ENCODE measurements at regions not wholly inside any gene's neighbourhood (a gene's known extent, or its start where the extent isn't known, plus 50 kb on each side); places are given as distances from the start of the nearest gene placed in this dataset.

DNA sequence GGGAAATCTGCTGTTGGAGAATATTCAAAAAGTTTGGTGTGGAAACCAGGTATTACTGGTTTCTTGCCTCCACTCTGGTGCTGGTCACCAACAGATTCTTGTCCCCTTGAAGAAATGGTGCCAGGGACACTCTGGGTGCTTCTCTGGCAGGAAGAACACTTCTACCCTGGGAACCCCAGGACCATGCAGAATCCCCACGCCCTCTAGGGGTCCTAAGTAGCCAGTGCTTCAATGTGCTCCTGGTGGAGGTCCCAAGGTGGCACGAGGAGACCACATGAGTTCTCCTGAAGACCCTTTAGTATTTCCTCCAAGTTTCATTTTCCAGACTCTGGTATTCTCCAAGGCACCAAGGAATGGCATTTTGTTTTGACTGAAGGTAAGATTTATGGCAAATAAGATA, 380.6 kb downstream of the TSN start:
- ATAC-seq (peak; percentile 48), DNase-seq (no peak)
- H3K27me3 Mint-ChIP-seq = peaks cover 5% of the 10 kb centered on the region
- no peak overlapping the region for H3K4me3 Mint-ChIP-seq
- H3K27ac Mint-ChIP-seq = no peak overlapping the region
- peaks cover 0 to 2% of the 10 kb centered on the region in 2 donors for H3K9me3 Mint-ChIP-seq
- no peaks in the 10 kb centered on the region for H3K4me1 Mint-ChIP-seq

DNA sequence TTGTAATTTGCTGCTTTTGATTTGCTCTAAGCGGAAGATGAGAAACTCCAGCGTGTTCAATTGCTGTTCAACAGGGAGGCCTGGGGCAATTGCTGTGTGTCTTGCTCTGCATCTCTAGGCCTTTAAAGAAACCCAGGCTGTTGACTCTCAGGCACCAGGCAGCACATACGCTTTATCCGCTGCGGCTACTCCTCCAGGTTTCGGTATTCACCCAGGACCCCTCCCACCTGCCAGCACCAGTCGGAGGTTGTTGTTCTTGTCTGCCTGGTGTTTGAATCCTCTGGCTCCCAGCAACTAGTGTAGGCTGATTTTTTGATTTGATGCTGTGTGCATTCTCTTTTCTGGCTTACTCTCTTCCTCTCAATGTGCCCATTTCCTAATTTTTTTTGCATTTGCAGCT, 383.1 kb downstream of the TSN start:
- H3K4me1 Mint-ChIP-seq = no peaks in the 10 kb centered on the region
- no peak for ATAC-seq
- no peak overlapping the region for H3K27ac Mint-ChIP-seq
- H3K27me3 Mint-ChIP-seq = peaks cover 5% of the 10 kb centered on the region
- H3K4me3 Mint-ChIP-seq = no peak overlapping the region
- no peaks in the 10 kb centered on the region for H3K9me3 Mint-ChIP-seq
- no peak for DNase-seq

DNA sequence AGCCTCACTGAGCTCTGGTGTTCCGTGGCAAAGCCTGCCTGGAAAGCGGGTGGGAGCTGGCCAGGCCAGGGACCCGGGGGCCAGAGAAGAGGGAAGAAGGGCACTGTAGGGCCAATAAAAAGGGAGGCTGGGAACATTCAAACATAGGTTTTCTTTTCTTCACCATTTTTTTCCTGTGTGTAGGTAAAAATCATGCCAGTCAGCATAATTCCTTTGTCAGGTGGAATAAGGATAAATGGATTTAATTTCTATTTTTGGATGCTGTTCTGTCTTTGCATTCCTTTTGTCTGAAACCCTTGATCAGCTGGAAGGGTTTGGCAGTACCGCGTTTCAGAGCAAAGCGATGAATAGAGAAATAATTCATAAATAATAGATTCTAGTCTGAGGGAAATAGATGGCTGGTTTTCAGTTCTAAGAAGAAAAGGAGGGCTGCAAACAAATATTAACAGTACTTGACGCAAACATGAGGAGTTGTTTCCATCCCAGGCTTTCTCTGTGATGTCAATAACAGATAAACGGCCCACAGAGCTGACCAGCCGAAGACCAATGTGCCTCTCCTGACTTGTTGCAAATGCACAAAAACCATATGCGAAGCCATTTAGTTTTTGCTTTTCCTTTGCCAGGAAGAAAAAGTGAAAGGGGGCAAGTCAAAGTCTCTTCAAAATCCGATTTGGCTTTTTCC, 384.4 kb downstream of the TSN start:
- no peak for DNase-seq
- no peaks in the 10 kb centered on the region for H3K4me1 Mint-ChIP-seq
- H3K9me3 Mint-ChIP-seq = no peaks in the 10 kb centered on the region
- no peak overlapping the region for H3K4me3 Mint-ChIP-seq
- no peak overlapping the region for H3K27ac Mint-ChIP-seq
- peaks cover 1% of the 10 kb centered on the region for H3K27me3 Mint-ChIP-seq
- no peak for ATAC-seq

DNA sequence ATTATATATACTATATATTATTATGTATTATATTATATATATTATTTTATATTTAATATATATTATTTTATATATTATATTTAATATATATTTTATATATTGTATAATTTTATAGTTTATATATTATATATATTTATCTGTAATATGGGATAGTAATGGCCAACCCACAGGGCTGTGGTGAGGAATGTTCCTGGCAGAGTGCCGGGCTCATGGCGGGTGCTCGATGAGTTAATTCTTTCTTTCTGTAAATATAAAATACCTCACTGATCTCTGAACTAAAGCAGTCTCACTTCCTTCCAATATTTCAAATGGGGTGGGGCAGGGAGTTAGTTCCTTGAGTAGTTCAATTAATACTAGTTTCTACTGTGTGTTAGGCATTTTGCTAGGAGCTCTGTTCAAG, 389.4 kb downstream of the TSN start:
- Mint-ChIP-seq H3K27me3 (no peaks in the 10 kb centered on the region), H3K4me1 (no peaks in the 10 kb centered on the region), H3K9me3 (no peaks in the 10 kb centered on the region), H3K27ac (no peak overlapping the region), H3K4me3 (no peak overlapping the region)
- ATAC-seq (no peak), DNase-seq (no peak)

DNA sequence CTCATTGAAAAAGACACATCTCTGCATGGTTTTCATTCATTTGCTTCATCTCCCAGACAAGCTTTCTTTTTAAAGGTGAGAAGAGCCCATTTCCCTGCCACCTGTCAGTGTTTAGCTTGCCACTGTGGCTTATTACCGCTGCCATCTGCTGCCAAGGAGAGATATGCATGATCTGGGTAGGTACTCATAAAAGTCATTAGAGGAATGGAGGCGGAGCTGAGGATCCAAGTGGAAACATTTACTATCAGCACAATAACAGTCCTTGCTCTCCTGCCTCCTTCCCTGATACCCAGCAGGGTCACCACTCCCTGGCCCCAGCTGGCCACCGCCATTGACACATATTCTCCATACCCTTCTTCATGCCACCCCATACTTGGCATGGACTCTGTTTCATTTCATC, 390.4 kb downstream of the TSN start:
- no peaks in the 10 kb centered on the region for H3K4me1 Mint-ChIP-seq
- ATAC-seq = no peak

DNA sequence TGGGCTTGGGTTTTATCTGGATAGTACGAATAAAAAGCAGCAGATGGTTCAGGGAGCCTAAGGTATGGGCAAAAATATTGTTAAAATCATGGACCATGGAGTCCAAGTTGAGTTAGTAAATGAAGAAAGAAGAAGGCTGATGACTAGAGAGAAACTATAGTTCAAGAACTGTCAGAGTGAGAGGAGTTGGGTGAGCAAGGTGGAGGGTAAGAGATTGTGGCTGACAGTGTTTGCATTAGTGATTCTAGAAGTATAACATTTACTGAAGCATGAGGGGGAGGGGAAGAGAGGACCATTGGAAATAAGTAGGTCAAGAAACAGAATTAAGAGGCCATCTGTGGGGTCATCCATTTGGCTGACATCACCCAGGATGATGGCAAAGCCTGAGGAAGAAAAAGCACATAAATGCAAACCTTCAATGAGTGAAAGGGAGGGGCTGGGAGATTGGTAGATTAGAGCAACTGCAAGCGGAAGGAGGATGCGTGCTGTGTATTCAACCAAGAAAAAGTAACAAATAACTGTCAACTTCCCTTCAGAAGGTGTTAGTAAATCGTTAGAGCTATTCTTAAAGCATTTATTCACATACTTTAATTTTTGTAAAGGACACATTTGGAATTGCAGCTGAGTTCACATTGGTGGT, 392.8 kb downstream of the TSN start:
- no peak for DNase-seq
- H3K27me3 Mint-ChIP-seq = no peaks in the 10 kb centered on the region
- no peak overlapping the region for H3K27ac Mint-ChIP-seq
- no peaks in the 10 kb centered on the region for H3K4me1 Mint-ChIP-seq
- H3K9me3 Mint-ChIP-seq = no peaks in the 10 kb centered on the region
- H3K4me3 Mint-ChIP-seq = no peak overlapping the region
- ATAC-seq = no peak

More for the DNA sequence above, 390.4 kb downstream of the TSN start:
- H3K27me3 Mint-ChIP-seq = no peaks in the 10 kb centered on the region
- no peaks in the 10 kb centered on the region for H3K9me3 Mint-ChIP-seq
- no peak overlapping the region for H3K4me3 Mint-ChIP-seq
- no peak for DNase-seq
- H3K27ac Mint-ChIP-seq = no peak overlapping the region

DNA sequence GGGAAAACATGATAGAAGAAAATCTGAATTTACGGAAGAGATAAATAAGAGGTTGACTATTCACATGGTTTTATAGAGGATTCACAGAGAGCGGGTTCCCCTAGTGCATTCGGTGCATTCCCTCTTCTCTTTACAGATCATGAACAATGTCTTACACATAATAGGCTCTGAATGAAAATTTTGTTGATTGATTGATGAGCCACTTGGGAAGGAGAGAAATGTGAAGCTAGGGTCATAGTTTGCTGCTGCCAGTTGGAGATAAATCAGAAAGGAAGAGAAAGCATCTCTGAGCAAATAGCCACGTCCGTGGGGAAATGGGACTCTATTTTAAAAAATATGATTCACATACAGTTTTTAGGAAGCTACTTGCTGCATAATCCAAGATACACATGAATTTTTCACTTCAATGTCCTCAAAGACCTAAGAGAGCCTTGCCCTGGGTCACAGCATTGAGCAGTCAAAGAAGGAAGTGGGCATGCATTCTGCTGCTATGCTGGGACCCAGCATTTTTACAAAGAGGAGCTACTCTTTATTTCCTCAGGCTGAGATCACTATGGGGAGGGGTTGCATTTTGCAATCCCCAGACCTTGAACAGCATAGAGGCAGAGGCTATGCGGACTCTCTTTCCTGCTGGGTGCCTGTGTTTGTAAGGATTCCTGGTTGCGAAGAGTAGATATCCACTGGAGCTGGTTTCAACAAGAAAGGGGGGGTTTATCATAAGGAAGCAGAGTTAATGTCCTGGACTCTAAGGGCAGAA, 395.3 kb downstream of the TSN start:
- Mint-ChIP-seq H3K4me1 (no peaks in the 10 kb centered on the region), H3K4me3 (no peak overlapping the region), H3K27ac (no peak overlapping the region), H3K27me3 (no peaks in the 10 kb centered on the region), H3K9me3 (no peaks in the 10 kb centered on the region)
- DNase-seq (no peak), ATAC-seq (no peak)

DNA sequence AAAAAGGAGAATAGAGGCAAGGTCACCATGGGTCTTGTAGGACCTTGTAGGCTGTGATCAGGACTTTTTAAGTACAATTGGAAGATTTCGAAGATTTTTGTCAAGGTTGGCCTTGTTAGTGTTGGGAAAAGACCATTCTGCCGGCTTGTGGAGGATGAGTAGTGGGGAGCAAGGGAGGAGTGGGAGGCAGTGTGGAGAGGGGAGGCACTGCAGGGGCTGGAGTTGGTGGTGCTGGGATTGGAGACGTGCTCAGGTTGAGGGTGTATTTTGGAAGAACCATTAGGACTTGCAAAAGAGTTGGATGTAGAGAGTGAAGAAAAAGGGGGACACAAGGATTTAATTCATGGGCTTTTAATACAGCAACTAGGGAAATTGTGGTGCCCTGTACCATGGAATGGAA, 397.1 kb downstream of the TSN start:
- Mint-ChIP-seq H3K4me3 (no peak overlapping the region), H3K4me1 (no peaks in the 10 kb centered on the region), H3K27me3 (no peaks in the 10 kb centered on the region), H3K9me3 (no peaks in the 10 kb centered on the region), H3K27ac (peak overlapping the region in 1 of 2 donors; percentile 39)
- DNase-seq (no peak), ATAC-seq (no peak)

DNA sequence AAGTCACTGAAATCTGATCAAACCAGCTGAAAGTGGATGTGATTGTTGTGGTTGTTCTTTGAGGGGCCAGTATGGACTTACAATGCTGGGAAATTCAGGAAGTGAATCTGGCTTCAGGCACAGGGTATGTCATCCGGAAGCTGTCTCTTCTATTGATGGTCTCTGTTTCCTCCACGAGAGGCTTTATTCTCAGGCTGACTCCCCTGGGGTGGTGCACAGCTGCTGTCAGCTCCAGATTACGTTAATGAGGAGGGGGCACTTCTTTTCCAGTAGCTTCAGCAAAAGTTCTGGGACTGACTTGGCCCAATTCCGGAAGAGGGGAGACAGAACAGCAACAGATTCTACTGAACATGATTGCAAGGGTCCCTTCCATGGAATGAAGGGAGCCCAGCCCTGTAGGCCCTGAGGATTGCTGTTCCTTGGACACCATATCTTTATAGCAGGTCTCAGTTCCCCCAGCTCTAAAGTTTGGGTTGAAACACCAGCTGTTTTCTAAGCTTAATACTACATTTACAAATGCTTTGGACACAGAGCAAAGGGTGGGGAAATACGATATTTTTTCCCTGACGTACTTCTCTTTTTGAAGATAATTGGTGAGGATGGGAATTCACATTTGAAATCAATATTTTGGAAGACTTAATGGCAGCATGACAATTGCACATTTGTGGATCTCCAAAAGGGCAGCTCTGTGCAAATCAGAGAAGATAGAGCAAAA, 400.9 kb downstream of the TSN start:
- Mint-ChIP-seq H3K27ac (no peak overlapping the region), H3K9me3 (no peaks in the 10 kb centered on the region), H3K4me3 (no peak overlapping the region), H3K27me3 (no peaks in the 10 kb centered on the region), H3K4me1 (no peaks in the 10 kb centered on the region)
- no peak for ATAC-seq
- DNase-seq = no peak

DNA sequence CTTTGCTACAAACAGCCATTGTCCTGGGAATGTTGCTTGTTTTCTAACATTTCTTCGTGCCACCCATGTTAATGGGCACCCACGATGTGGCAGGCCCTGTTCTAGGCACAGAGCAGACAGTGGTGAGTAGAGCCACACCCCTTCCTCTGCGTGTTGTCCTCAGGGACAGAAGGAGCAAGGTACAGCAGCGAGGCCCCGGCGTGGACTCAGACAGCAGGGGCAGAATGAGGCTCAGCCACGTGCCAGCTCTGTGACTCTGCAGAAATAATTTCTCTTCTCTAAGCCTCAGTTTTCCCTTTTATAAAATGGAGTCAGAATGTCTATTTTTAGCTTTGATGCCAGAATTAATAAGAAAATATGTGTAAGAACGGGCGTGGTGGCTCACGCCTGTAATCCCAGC, 401.7 kb downstream of the TSN start:
- Mint-ChIP-seq H3K9me3 (no peaks in the 10 kb centered on the region), H3K4me1 (no peaks in the 10 kb centered on the region), H3K27ac (no peak overlapping the region), H3K27me3 (no peaks in the 10 kb centered on the region), H3K4me3 (no peak overlapping the region)
- no peak for DNase-seq
- no peak for ATAC-seq

DNA sequence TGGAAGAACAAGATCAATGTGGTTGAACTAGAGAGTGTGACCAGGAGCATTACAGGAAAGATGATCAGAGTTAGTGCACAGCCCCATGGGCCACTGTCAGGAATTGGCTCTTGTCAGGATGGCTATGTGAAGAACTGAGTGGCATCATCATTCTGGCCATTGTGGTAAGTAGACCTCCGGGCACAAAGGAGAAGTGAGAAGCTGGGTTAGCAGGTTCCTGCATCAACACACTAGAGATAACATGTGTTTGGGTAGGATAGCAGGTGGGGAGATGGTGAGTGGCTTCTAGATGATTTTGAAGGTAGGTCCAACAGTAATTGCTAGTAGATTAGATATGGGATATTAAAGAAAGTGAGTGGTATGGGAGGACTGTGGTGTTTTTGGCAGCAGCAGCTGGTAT, 408.2 kb downstream of the TSN start:
- no peaks in the 10 kb centered on the region for H3K9me3 Mint-ChIP-seq
- H3K27me3 Mint-ChIP-seq = no peaks in the 10 kb centered on the region
- no peak overlapping the region for H3K4me3 Mint-ChIP-seq
- no peak overlapping the region for H3K27ac Mint-ChIP-seq
- no peak for ATAC-seq
- DNase-seq = no peak
- no peaks in the 10 kb centered on the region for H3K4me1 Mint-ChIP-seq

DNA sequence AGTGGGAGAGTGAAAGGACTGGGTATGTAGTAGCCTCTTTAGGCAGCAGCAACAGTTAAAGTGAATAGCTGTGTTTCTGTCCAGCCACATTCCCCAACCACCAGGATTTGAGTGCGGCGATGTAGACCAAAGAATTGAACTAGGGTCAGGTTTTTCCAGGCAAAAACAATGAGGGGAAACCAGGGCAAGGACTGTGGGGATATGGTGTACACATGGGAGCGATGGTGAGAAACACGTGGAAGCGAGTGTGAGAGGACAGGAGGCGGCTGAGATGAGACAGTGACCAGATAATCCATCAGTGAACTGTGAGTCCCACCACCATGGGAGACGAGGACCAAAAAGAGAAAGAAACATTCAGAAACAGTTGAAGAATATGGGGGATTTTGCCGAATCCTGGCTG, 409.5 kb downstream of the TSN start:
- no peaks in the 10 kb centered on the region for H3K27me3 Mint-ChIP-seq
- H3K9me3 Mint-ChIP-seq = no peaks in the 10 kb centered on the region
- H3K27ac Mint-ChIP-seq = no peak overlapping the region
- H3K4me1 Mint-ChIP-seq = no peaks in the 10 kb centered on the region
- ATAC-seq (no peak), DNase-seq (no peak)
- H3K4me3 Mint-ChIP-seq = no peak overlapping the region

DNA sequence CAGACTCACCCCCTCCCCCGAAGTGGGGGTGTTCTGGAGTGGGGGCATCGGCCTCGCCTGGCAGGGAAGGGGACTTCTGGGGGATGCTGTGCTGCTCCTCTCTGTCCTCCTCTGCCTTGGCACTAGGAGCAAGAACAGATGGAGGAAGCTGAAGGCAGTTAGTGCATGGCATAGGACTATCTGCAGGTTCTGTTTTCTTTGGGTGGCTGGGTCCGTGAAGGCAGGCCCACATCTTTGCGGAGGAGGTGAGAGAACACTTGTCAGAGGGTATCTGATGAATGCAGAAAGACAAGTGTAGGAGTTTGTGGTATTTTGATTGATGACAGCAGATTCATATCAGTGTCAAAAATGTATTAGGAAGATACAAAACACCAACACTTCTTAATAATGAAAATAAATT, 411.4 kb downstream of the TSN start:
- Mint-ChIP-seq H3K9me3 (no peaks in the 10 kb centered on the region), H3K4me3 (no peak overlapping the region), H3K27me3 (no peaks in the 10 kb centered on the region), H3K4me1 (no peaks in the 10 kb centered on the region), H3K27ac (no peak overlapping the region)
- no peak for DNase-seq
- ATAC-seq = no peak

DNA sequence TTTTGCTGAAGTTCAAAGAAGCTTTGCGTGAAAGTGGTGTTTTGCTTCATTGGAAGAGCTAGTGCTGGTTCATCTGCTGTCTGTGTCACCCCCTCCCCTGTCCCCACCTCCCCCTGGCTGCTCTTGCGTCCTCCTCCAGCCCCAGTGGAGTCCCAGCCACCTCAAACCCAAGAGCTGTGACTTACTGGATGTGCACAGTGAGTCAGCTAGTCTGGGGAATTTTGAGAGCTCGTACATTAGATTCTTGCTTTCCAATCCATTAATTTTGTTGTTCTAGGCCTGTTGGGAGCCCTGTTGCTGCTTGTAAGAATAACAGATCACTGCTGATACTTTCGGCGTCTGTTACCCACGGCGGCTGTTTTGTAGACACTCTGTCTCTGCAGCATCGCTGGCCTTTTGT, 412.1 kb downstream of the TSN start:
- no peaks in the 10 kb centered on the region for H3K27me3 Mint-ChIP-seq
- ATAC-seq (no peak), DNase-seq (no peak)
- H3K9me3 Mint-ChIP-seq = no peaks in the 10 kb centered on the region
- H3K27ac Mint-ChIP-seq = no peak overlapping the region
- no peak overlapping the region for H3K4me3 Mint-ChIP-seq
- H3K4me1 Mint-ChIP-seq = no peaks in the 10 kb centered on the region

DNA sequence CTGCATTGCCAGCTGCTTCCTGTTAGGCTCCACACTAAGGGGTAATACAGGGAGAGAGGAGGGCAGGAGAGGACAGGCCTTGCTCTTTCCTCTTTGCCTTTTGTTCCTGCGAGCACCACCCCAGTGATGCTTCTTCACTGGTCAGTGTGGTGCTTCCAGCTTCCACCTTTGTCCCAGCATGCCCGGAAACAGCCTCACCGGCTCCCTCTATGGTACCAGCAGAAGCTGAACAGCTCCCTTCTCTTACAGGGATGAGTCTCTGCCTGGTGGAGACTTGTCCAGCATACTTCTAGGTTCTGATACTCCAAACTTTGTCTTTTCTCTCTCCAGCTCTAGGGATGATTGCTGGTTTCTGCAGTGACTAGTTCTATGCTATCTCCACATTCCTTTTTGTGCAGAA, 413.3 kb downstream of the TSN start:
- no peaks in the 10 kb centered on the region for H3K4me1 Mint-ChIP-seq
- H3K27me3 Mint-ChIP-seq = no peaks in the 10 kb centered on the region
- ATAC-seq = no peak
- no peak for DNase-seq
- H3K27ac Mint-ChIP-seq = no peak overlapping the region
- no peaks in the 10 kb centered on the region for H3K9me3 Mint-ChIP-seq
- H3K4me3 Mint-ChIP-seq = no peak overlapping the region

DNA sequence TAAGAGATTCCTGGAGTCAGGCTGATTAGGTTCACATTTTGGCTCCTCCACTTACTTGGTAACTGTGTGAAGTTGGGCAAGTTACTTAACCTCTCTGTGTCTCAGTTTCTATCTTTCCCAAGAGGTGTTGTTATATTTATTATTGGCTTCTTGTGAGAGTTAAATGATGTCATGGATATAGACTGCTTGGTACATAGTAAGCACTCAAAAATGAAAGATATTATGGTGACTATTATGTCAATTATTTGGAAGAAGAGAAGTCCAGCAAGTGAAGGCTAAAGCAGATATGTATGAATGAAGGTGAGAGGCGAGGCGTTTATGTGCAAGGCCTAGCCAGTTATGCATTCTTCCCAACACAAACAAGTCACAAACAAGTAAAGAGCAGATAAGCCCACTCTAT, 417.4 kb downstream of the TSN start:
- no peak overlapping the region for H3K27ac Mint-ChIP-seq
- H3K27me3 Mint-ChIP-seq = no peaks in the 10 kb centered on the region
- no peak overlapping the region for H3K4me3 Mint-ChIP-seq
- no peaks in the 10 kb centered on the region for H3K4me1 Mint-ChIP-seq
- no peaks in the 10 kb centered on the region for H3K9me3 Mint-ChIP-seq
- DNase-seq (no peak), ATAC-seq (no peak)

All from stimulated activated naive CD8-positive, alpha-beta T cell treated with anti-CD3 and anti-CD28 coated beads, Interleukin-15, amount 100 ng/mL, for 72 hours (primary cell).